OCI-M2 (cell line): ENCODE measurements at regions not wholly inside any gene's neighbourhood (a gene's known extent, or its start where the extent isn't known, plus 50 kb on each side); places are given as distances from the start of the nearest gene placed in this dataset.

ENCODE experiments used
- DNase-seq: peaks from one replicate; lab custom pipeline; 2025; ENCODE audit not compliant: unreplicated experiment; lab: John Stamatoyannopoulos, UW

GRCh38 chr16:76222853-76223252 lies 54.3 kb upstream of the CNTNAP4 start:
- DNase-seq: no peak

DNA sequence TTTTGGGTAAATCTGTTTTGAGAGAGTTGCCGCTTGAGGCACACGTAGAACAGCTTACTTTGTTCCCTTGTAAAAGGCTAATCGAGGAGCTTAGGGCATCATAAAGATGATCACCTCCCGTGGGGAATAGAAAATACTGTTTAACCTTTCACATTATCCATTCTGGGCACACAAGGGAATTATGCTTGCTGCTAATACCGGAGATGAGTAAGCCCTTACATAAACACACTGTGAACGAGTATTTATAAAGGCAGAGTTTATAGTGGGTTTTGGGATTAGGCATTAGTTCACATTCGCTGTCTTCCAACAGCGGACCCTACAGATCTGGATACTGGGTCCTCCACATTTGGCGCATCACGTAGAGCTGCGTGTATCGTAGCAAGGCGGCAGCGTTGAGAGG lies 51.2 kb upstream of the CNTNAP4 start:
- no peak for DNase-seq

DNA sequence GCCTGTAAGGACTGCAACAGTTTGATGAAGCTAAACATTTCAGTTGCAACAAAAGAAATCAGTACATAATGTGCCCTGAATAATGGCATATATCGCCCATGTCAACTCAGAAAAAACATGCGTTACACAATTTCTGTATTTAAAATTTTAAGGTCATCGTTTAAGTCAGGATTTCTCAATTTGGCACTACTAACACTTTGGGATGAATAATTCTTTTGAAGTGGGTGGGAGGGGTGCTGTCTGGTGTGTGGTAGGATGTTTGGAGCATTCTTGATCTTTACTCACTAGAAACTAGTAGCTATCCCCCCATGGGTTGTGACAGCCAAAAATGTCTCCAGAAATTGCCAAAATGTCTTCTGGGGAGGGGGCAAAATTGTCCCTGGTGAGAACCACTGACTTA lies 50.7 kb upstream of the CNTNAP4 start:
- DNase-seq: no peak
